SU-DHL-6 (cell line): ENCODE measurements at regions not wholly inside any gene's neighbourhood (a gene's known extent, or its start where the extent isn't known, plus 50 kb on each side); places are given as distances from the start of the nearest gene placed in this dataset.

Source experiments
- H2AFZ ChIP-seq: fragments of 200-600 bp; sonication (generic); 2 replicates; pipeline ENCODE4 v1.6.1; 2014; ENCODE audit warnings: low read depth, mild to moderate bottlenecking, moderate library complexity, mixed read lengths, antibody characterized with exemption, low read length; ENCODE audit not compliant: severe bottlenecking
- H3F3A ChIP-seq: fragments of 200-600 bp; shearing (Covaris generic); 2 replicates; pipeline ENCODE4 v1.6.0; 2016; ENCODE audit warnings: antibody characterized with exemption, mild to moderate bottlenecking; ENCODE audit not compliant: insufficient read depth
- H3K27ac ChIP-seq: fragments of 200-600 bp; sonication (generic); 2 replicates; pipeline ENCODE4 v1.5.1; 2016; ENCODE audit warnings: low read depth, mild to moderate bottlenecking, low read length, moderate library complexity, mixed read lengths
- H3K27me3 ChIP-seq: fragments of 200-600 bp; sonication (generic), shearing (Covaris generic); 2 replicates; pipeline ENCODE4 v1.6.0; 2014; ENCODE audit warnings: mild to moderate bottlenecking, low read length
- H3K36me3 ChIP-seq: fragments of 200-600 bp; sonication (generic); 2 replicates; pipeline ENCODE4 v1.6.1; 2014; ENCODE audit warnings: mild to moderate bottlenecking, low read length, mixed read lengths
- H3K4me2 ChIP-seq: fragments of 300-600, 200-600 bp; shearing (Covaris generic), sonication (generic); 2 replicates; pipeline ENCODE4 v1.6.0; 2014; ENCODE audit warnings: low read length, low read depth, mild to moderate bottlenecking; ENCODE audit not compliant: poor library complexity, severe bottlenecking
- H3K4me3 ChIP-seq: fragments of 200-600 bp; sonication (generic); 2 replicates; pipeline ENCODE4 v1.5.1; 2014; ENCODE audit warnings: antibody characterized with exemption, low read length, mild to moderate bottlenecking, mixed read lengths; ENCODE audit not compliant: insufficient read depth, poor library complexity, severe bottlenecking
- H3K79me2 ChIP-seq: fragments of 200-600 bp; sonication (generic); 2 replicates; pipeline ENCODE4 v1.6.1; 2014; ENCODE audit warnings: mild to moderate bottlenecking, low read length, moderate library complexity; ENCODE audit not compliant: insufficient read depth
- H3K9ac ChIP-seq: fragments of 200-600 bp; sonication (generic); 2 replicates; pipeline ENCODE4 v1.7.0; 2014; ENCODE audit warnings: mild to moderate bottlenecking, low read length
- H3K9me2 ChIP-seq: fragments of 200-600 bp; sonication (generic); replicated peaks from 2 replicates; pipeline ENCODE4 v1.6.1; 2014; ENCODE audit warnings: low read length; ENCODE audit not compliant: insufficient read depth
- H3K9me3 ChIP-seq: fragments of 200-600 bp; sonication (generic); 2 replicates; pipeline ENCODE4 v1.6.1; 2014; ENCODE audit warnings: low read length, mixed read lengths; ENCODE audit not compliant: insufficient read depth
- H4K20me1 ChIP-seq: fragments of 200-600 bp; sonication (generic); 2 replicates; pipeline ENCODE4 v1.6.1; 2014; ENCODE audit warnings: low read depth, mild to moderate bottlenecking, antibody characterized with exemption, low read length, moderate library complexity, mixed read lengths
- EZH2phosphoT487 ChIP-seq: fragments of 200-600 bp; sonication (generic), shearing (Covaris generic); conservative IDR thresholded peaks from 2 replicates; pipeline ENCODE4 v1.6.1; 2018; ENCODE audit warnings: mild to moderate bottlenecking, antibody characterized with exemption, low read length, moderate library complexity, mixed read lengths
- TF ChIP-seq, protein P1 (sequence below): fragments of 200-600 bp; sonication (generic); IDR thresholded peaks from one replicate; pipeline ENCODE4 v1.5.1; 2017; ENCODE audit warnings: antibody characterized with exemption, mild to moderate bottlenecking, low read length, moderate library complexity; ENCODE audit not compliant: insufficient read depth, poor library complexity, severe bottlenecking

DNA sequence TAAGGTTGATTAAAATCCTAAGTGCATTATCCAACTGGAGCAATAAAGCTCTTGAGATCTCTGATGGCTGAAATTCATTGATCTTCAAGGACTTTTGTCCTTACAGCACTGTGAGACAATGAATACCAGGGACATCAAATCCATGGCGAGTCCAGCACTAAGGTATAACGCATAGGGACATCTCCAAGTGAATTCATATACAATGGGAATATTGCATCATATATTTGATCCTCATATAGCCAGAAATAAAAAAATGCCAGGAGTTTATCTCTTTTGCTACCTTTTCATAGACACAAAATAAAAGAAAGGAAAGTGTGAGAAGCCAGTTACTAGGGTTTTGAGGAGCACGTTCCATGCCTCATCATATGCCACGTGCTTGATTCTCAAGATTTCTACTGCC lies 112.5 kb upstream of the CDH13 start:
- TF ChIP-seq, protein P1, sequence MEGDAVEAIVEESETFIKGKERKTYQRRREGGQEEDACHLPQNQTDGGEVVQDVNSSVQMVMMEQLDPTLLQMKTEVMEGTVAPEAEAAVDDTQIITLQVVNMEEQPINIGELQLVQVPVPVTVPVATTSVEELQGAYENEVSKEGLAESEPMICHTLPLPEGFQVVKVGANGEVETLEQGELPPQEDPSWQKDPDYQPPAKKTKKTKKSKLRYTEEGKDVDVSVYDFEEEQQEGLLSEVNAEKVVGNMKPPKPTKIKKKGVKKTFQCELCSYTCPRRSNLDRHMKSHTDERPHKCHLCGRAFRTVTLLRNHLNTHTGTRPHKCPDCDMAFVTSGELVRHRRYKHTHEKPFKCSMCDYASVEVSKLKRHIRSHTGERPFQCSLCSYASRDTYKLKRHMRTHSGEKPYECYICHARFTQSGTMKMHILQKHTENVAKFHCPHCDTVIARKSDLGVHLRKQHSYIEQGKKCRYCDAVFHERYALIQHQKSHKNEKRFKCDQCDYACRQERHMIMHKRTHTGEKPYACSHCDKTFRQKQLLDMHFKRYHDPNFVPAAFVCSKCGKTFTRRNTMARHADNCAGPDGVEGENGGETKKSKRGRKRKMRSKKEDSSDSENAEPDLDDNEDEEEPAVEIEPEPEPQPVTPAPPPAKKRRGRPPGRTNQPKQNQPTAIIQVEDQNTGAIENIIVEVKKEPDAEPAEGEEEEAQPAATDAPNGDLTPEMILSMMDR: no peak
- no peak for TF ChIP-seq EZH2phosphoT487
- H2AFZ ChIP-seq: no peak overlapping the region
- no peak overlapping the region for H3K27ac ChIP-seq
- H3K4me3 ChIP-seq: no peak overlapping the region
- no peaks in the 10 kb centered on the region for H3F3A ChIP-seq
- no peaks in the 10 kb centered on the region for H3K27me3 ChIP-seq
- H3K9ac ChIP-seq: no peak overlapping the region
- no peaks in the 10 kb centered on the region for H4K20me1 ChIP-seq
- no peaks in the 10 kb centered on the region for H3K79me2 ChIP-seq
- H3K9me2 ChIP-seq: 0 out of 2 replicates have a peak, but pooled peaks cover 3% of the 10 kb centered on the region
- no peak overlapping the region for H3K4me2 ChIP-seq
- H3K36me3 ChIP-seq: no peaks in the 10 kb centered on the region
- no peaks in the 10 kb centered on the region for H3K9me3 ChIP-seq

DNA sequence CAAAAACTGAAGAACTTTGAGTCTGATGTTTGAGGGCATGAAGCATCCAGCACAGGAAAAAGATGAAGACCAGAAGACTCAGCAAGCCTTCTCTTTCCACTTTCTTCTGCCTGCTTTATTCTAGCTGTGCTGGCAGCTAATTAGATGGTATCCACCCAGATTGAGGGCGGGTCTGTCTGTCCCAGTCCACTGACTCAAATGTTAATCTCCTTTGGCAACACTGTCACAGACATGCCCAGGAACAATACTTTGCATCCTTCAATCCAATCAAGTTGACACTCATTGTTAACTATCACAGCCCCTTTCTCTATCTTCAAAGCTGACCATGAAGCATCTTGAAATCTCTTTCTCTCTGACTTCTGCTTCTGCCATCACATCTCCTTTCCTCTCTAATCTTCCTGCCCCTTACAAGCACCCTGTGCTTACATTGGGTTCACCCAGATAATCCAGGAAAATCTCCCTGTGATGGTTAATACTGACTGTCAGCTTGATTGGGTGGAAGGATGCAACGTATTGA lies 115.9 kb upstream of the CDH13 start:
- H3K9ac ChIP-seq: no peak overlapping the region
- H3K4me3 ChIP-seq: no peak overlapping the region
- no peaks in the 10 kb centered on the region for H3K27me3 ChIP-seq
- no peak overlapping the region for H3K4me2 ChIP-seq
- no peak for TF ChIP-seq EZH2phosphoT487
- TF ChIP-seq, protein P1: no peak
- no peaks in the 10 kb centered on the region for H3K9me3 ChIP-seq
- H2AFZ ChIP-seq: no peak overlapping the region
- H3K27ac ChIP-seq: no peak overlapping the region
- H3K79me2 ChIP-seq: no peaks in the 10 kb centered on the region
- H3F3A ChIP-seq: no peaks in the 10 kb centered on the region
- H3K36me3 ChIP-seq: no peaks in the 10 kb centered on the region
- H4K20me1 ChIP-seq: no peaks in the 10 kb centered on the region
- 0 out of 2 replicates have a peak, but pooled peaks cover 3% of the 10 kb centered on the region for H3K9me2 ChIP-seq

GRCh38 chr16:82509691-82510430 lies 116.9 kb upstream of the CDH13 start:
- no peak overlapping the region for H3K9ac ChIP-seq

More at GRCh38 chr16:82509691-82510430, 116.9 kb upstream of the CDH13 start:
- H4K20me1 ChIP-seq: no peaks in the 10 kb centered on the region
- 0 out of 2 replicates have a peak, but pooled peaks cover 3% of the 10 kb centered on the region for H3K9me2 ChIP-seq
- no peak overlapping the region for H3K4me3 ChIP-seq
- H3K27me3 ChIP-seq: no peaks in the 10 kb centered on the region
- H3K27ac ChIP-seq: no peak overlapping the region
- no peak overlapping the region for H3K4me2 ChIP-seq
- H3F3A ChIP-seq: no peaks in the 10 kb centered on the region
- H2AFZ ChIP-seq: no peak overlapping the region
- TF ChIP-seq, protein P1: no peak
- TF ChIP-seq EZH2phosphoT487: no peak
- H3K79me2 ChIP-seq: no peaks in the 10 kb centered on the region
- no peaks in the 10 kb centered on the region for H3K9me3 ChIP-seq
- no peaks in the 10 kb centered on the region for H3K36me3 ChIP-seq
